Breast epithelium (tissue), 3 donors: ENCODE measurements at regions not wholly inside any gene's neighbourhood (a gene's known extent, or its start where the extent isn't known, plus 50 kb on each side); places are given as distances from the start of the nearest gene placed in this dataset.

ENCODE experiments used
- POLR2A ChIP-seq: fragments of 450-650 bp; IDR thresholded peaks from one replicate; pipeline ENCODE4 v1.6.1; 2016; ENCODE audit warnings: antibody characterized with exemption, mild to moderate bottlenecking, moderate library complexity
- POLR2AphosphoS5 ChIP-seq, 3 donors: sonication (generic); formaldehyde crosslinking; IDR thresholded peaks; one replicate each; pipeline ENCODE4 v1.6.1; 2017; ENCODE audit warnings: antibody characterized with exemption in 3 of 3
- TF ChIP-seq, protein P1 (sequence below), 3 donors: fragments of 450-650 bp; IDR thresholded peaks; one replicate each; pipeline ENCODE4 v1.5.1; 2016 to 2017; ENCODE audit warnings: antibody characterized with exemption in 3 of 3, mild to moderate bottlenecking in 3 of 3, moderate library complexity in 3 of 3

DNA sequence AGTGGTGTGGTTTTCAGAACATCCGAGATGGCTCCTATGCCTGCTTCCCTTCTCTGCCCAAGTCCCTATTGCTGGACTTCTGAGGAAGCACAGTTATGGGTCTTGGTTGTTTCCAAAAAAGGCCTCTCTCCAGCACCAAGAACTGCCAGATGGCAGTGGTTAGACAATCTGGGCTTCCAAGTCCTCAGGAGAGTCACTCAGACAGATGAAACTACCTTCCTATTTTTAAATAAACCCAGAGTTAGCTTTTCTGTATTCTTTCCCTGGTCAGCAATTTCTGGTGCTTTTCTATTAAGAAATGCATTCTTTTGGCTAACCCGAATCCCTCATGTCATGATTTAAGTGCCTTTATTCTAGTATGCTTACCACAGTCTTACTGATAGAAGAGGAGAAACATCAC, 245.9 kb downstream of the PRDM2 start:
- no peak for TF ChIP-seq POLR2AphosphoS5 (IDR thresholded peaks at IDR 0.05)
- TF ChIP-seq, protein P1, sequence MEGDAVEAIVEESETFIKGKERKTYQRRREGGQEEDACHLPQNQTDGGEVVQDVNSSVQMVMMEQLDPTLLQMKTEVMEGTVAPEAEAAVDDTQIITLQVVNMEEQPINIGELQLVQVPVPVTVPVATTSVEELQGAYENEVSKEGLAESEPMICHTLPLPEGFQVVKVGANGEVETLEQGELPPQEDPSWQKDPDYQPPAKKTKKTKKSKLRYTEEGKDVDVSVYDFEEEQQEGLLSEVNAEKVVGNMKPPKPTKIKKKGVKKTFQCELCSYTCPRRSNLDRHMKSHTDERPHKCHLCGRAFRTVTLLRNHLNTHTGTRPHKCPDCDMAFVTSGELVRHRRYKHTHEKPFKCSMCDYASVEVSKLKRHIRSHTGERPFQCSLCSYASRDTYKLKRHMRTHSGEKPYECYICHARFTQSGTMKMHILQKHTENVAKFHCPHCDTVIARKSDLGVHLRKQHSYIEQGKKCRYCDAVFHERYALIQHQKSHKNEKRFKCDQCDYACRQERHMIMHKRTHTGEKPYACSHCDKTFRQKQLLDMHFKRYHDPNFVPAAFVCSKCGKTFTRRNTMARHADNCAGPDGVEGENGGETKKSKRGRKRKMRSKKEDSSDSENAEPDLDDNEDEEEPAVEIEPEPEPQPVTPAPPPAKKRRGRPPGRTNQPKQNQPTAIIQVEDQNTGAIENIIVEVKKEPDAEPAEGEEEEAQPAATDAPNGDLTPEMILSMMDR (IDR thresholded peaks at IDR 0.05), result no peak
- no peak for TF ChIP-seq POLR2A
